CD4-positive, alpha-beta T cell treated with Interleukin-4 for 1 hour (primary cell): ENCODE measurements at regions not wholly inside any gene's neighbourhood (a gene's known extent, or its start where the extent isn't known, plus 50 kb on each side); places are given as distances from the start of the nearest gene placed in this dataset.

Experiments
- DNase-seq, 2 donors: peaks; one replicate each; pipeline ENCODE4 v3.0.0-alpha.2; 2020 to 2022

GRCh38 chr15:38648121-38648843, 83.7 kb upstream of the RASGRP1 start:
- no peak for DNase-seq

DNA sequence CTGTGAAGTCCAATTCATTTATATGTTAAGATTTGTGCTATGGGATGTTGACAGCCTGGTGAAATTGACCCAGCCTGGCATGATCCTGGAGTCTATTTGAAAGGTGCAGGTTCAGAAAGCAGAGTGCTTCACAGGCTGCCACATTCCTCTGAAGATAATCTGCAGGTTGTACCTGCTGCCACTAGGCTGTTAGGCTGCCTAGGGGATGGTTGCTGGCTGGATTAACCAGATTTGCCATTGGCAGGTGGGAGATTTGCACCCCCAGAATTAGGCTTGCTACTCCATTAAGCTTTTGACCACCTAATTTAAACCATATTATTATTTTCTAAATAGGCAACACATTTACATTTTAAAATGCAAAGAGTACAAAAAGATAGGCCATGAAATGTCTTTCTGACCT, 85.8 kb upstream of the RASGRP1 start:
- no peak for DNase-seq

DNA sequence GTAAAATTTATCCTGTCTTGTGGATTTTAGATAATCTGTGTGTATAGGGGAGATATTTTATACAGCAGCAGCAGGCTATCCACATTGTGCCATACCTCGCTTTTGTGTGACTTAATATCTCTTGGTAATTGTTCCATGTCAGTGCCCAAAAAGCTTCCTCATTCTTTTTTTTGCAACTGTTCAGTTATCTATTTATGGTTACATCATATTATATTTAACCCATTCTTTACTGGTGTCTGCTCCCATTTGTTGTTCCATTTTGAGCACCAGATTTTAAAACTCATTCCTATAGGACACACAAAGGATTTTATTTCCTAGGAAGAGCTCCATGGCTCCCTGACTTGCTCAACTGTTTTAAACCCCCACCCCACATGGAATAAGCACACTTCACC, 86.3 kb upstream of the RASGRP1 start:
- no peak for DNase-seq

DNA sequence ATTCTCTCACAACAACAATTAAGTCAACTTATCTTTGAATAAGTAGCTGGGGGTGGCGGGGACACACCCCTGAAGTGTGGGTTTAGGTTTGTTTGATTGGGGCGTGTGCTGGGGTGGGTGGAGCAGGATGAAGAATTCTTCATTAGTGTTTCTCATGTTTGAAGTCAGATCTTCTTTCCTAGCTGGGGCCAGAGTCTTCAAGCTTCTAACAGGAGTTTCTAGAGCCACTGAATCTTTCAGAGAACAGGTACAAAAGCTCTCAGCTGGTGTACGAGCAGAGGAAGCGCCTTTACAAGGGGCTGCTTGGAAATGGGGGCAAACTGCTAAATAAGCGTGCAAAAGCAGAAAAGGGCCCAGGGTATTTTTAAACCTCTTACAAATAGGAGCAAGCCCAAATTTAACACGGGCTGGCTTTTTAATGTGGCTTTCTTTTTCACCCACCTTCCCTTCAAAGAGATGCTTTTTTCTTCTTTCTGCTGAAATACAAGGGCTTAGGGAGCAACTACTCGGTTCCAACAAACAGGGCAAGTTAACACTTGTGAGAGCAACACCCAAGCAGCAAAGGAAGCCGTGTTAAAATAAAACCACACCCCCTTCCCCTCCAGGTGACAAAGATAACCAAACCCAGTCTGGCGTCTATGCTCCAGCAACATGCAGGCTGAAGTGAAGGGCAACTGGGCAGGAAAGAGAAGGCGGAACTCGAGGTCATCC, 86.9 kb upstream of the RASGRP1 start:
- peak; percentile 70 to 85 for DNase-seq

DNA sequence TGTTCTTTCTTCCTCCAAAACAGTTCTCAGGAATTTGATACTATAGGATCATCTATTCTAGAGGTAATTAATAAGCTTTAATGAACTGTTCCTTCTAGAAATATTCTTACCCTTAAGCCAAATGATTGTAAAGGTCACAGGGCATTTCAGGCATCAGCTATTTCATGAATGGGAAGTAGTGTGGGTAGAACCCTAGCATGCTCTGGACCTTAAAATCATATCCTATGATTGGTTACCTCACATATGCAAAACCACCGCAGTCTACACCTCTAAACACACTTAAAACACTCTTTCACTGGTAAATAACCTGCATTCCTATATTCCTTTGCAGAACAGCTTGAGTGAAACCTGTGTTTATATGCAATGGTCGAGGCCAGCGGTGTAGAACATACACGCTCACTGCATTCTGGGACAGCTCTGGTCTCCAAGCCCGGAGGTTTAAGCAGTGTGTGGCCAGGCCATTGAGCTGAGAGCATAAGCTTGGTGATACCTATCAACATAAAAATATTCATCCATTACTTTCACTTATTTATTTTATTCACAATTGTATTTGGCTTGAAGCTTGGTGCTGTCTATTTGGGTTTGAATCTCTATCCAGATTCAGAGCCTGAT, 87.7 kb upstream of the RASGRP1 start:
- DNase-seq: no peak

DNA sequence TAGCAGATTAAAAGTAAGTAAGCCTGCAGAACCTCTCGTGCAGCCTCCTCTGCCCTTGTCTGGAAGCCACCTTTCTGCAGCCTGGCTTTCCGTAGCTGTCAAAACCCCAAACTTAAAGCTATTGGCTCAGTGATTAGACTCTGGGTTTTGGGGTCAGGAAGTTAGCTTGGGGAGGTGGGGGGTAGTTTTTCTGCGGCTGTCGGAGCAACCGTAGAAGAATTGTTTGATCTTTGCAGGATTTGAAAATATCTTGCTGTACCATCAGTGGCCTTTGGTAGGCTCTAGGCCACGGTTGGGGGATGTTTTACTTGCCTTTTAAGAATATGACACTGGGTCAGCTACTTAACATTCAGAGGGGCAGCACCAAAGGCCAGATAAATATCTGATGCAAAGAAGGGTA, 88.4 kb upstream of the RASGRP1 start:
- peak; percentile 84 to 90 for DNase-seq

GRCh38 chr15:38658431-38658830, 93.8 kb upstream of the RASGRP1 start:
- DNase-seq: no peak

GRCh38 chr15:38660738-38661137, 96.1 kb upstream of the RASGRP1 start:
- DNase-seq: peak in 1 of 2 donors; percentile 43

- DNase-seq: no peak
Observed at GRCh38 chr15:38662033-38662802, 97.6 kb upstream of the RASGRP1 start.

DNA sequence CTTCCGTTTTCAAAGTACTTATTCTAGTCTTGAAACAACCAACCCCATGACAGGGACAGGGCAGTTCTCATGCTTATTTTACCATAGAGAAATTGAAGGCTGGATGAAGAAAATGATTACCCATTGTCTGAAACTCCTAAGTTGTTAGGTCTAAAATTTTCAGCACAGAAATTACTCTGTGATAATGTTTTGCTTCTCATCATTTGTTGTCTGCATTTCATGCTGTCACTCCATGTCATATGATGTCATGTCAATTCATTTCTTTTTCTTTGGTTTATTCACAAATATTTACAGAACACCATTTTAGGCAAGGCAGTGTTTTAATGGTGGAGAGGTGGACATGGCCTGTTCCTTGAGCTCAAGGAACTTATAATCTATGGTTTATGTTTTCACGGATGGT, 98.2 kb upstream of the RASGRP1 start:
- no peak for DNase-seq

DNA sequence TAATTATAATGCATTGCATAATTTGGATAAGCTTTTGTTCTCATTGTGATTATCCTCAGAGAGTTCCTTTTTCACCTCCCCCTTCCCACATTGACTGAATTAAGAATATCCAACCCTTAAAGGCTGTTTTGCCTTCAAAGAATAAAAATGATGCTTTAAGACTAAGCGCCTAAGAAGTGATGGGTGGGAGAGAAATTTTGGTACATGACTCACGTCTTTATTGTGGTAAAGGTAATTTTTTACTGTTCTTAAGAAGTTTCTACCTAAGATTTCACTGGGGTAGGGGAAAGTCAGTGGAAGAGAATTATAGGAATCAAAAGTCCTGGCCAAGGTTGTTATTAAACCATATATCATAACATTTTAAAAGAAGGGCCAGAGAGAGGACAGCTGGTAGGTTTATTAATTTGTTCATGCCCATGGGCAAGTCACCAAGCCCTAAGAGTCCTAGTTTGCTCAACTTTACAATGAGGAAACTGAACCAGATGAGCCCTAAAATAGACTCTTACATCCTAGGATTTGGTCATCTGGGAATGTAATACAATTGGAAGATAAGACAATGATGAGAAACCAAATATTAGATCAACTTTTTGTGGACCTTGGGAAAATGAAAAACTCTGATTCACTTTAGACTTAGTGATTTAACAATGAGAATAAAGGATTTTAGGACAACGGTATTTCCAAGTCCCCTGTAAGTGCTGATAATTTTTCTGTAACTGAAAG, 101.1 kb upstream of the RASGRP1 start:
- peak in 1 of 2 donors; percentile 47 for DNase-seq

DNA sequence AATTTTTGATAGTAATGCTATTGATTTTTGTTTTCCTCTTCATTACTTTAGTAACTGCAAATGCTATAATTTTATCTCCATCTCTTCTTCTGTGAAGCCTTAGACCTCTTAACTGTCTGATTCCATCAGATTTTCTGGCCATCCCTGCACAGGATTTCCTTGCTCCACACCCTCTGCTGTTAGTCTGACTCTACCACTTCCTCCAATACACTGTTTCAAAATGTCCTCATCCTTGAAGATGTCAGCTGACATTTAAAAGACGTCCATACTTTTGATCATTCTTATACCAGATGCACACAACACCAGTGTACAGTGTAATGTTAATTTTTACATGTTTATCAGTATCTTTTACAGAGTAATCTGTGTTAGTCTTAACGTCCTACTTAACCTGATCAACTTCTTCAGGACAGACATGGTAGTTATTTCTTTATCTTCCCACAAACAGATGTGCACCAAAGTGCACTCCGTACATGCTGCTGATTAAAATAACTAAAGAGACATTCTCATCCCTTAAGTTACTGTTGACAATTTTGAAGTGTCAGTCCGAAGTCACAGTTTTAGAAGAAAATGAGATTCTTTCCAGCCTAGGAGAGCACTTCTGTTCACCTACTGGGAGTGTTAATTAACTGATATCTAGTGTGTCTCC, 102.4 kb upstream of the RASGRP1 start:
- DNase-seq: no peak

DNA sequence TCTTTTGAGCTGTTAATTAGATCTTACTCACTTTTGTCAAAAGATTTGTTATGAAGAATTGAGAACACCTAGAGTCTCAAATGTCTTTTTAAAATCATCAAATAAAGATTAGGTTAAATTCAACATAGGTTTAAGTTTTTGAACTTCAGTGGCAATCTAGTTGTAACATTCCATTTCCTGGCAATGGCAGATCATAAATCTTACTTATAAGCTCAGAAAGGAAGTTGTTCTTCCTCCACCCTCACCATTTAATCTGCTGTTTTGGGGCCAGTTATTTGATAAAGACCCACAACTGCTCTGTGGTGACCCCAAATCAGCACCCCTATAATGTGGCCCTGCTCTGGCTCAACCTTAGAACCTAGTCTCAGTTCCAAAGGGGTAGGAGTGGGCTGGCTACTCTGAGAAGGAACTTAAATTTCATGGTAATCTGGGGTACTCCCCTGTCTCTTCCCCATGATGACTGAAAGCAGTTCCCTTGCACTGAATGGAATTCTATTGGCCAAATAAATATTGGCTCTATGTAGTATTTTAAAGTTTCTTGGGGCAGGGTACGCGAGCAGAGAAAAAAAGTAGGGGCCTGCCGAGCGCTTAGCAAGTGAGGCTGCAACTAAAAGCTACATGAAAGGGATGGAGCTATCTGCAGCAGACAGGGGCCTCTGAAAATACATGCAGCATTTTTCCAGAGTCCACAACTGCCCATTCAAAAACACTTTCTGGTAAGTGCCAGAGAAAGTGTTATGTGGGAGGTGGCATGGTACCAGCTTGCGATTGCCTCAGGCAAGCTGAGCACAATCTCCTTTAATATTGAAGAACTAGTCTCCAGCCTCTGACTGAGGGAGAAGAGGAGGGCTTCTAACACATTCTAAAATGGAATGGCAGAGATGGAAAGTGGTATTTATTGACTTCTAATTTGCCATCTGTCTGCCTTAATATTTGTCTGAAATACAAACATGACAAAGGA, 103.6 kb upstream of the RASGRP1 start:
- no peak for DNase-seq

GRCh38 chr15:38668898-38669391, 104.3 kb upstream of the RASGRP1 start:
- DNase-seq: no peak

DNA sequence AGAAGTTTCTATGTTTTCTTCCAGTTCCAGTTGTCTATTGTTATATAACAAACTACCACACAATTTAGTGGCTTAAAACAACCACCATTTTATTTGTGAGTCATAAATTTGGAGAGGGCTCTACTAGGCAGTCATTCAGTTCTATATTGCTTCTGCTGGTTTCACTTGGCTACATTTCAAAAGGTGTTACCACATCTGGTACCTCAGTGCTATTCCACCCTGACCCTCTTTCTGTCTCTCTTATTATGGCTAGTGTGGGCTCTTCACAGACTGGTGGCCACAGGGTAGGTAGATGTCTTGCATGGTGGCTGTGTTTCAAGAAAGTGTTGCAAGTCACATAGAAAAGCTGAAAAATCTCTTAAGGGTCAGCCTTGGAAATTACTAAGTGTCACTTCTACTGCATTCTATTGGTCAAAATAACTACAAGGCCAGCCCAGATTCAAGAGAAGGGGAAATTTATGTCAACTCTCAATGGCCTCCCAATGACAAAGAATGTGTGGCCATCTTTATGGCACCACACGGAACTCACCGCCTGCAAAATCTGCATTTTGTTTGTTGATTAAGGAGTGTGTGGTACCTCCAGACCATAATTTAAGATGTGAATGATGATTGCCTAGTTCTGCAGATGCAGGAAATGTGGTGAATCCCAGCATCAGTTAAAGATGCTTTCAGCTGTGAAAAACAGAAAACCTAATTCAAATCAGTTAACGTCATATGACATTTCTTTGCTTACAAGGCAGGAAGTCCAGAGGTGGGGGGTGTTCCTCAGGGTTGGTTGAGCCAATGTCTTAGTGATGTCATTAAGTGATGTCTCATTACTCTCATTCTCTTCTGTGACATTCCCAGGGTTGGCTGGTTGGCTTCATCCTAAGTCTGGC, 105.8 kb upstream of the RASGRP1 start:
- peak; percentile 87 to 91 for DNase-seq

DNA sequence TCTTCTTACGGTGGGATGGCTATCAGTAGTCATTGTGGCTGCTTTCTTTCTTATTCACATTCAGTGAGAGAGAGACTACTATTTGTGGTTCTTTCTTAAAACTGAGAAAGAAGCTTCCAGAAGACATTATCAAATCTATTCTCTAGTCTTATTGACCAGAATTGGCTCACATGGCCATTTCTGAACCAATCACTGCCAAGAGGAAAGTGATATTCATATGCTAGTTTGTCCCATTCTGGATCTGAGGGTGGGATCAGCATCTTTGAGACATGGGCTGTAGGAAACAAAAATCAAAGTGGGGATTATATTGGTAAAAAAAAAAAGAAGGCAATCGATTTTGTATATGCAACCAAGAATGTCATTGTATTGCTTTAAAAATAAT, 106.4 kb upstream of the RASGRP1 start:
- no peak for DNase-seq

DNA sequence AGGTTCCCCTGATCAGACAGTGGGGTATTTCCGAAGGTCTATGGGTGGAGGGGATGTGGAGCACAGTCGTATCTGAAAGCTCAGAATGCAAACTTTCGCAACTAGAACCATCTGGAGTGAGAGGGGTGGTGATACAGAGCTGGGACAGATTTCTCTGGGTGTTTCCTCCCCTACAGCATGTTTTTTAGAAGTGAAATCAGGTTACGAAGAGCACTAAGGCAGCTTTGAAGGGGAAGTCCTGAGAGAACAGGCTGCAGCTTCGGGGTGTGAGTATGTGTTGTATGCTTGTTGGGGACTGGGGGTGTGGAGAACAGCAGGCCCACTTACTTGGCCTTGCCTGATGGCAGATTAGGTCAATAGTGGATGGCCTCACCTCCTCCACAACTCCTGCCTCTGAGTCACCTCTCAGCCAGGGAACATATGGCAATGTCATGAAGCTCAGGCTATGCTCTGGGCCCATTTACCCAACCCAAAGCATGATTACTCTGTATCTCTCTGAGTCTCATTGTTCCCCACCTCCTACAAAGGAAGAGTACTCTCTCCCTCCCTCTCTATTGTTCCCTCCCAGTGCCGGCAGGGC, 107.2 kb upstream of the RASGRP1 start:
- DNase-seq: peak; percentile 80 to 88

GRCh38 chr15:38672273-38672672, 107.7 kb upstream of the RASGRP1 start:
- no peak for DNase-seq
